ENCODE measurements at regions not wholly inside any gene's neighbourhood (a gene's known extent, or its start where the extent isn't known, plus 50 kb on each side); places are given as distances from the start of the nearest gene placed in this dataset.

GRCh38 chr4:155610143-155610542, 56.5 kb upstream of the GUCY1A1 start:
- no peak for TF ChIP-seq CTCF (IDR thresholded peaks at IDR 0.05; ENCODE audit: insufficient read depth, low read length)
- TF ChIP-seq POLR2AphosphoS5 (IDR thresholded peaks at IDR 0.05; ENCODE audit: low read depth) = no peak
- no peak for TF ChIP-seq GABPA (IDR thresholded peaks at IDR 0.05; ENCODE audit: low read depth)
- no peak for TF ChIP-seq SPI1 (IDR thresholded peaks at IDR 0.05; ENCODE audit: borderline replicate concordance, low read depth)
- no peak for TF ChIP-seq REST (IDR thresholded peaks at IDR 0.05; ENCODE audit: insufficient replicate concordance, low read depth)
